PFSK-1 (cell line): ENCODE measurements at regions not wholly inside any gene's neighbourhood (a gene's known extent, or its start where the extent isn't known, plus 50 kb on each side); places are given as distances from the start of the nearest gene placed in this dataset.

Experiments used
- FOXP2 ChIP-seq: optimal IDR thresholded peaks from 2 replicates; pipeline ENCODE3; 2011; ENCODE audit warnings: borderline replicate concordance, control low read depth, inconsistent platforms; ENCODE audit not compliant: insufficient read depth; ENCODE audit errors: extremely low read length, extremely low read depth
- POLR2AphosphoS5 ChIP-seq: IDR thresholded peaks from 2 replicates; pipeline ENCODE4 v1.6.1; 2012; ENCODE audit warnings: low read depth, mild to moderate bottlenecking, control low read depth, low read length, moderate library complexity

- no peak for TF ChIP-seq POLR2AphosphoS5
- TF ChIP-seq FOXP2, result no peak
These were observed 394.2 kb downstream of the DUSP10 start for GRCh38 chr1:221347706-221348105.
